Transverse colon (tissue), 3 donors: ENCODE measurements at regions not wholly inside any gene's neighbourhood (a gene's known extent, or its start where the extent isn't known, plus 50 kb on each side); places are given as distances from the start of the nearest gene placed in this dataset.

Experiments used
- POLR2A ChIP-seq: fragments of 450-650 bp; IDR thresholded peaks from one replicate; pipeline ENCODE4 v1.6.1; 2016; ENCODE audit warnings: antibody characterized with exemption, mild to moderate bottlenecking, moderate library complexity
- TF ChIP-seq, protein P1 (sequence below), 5 experiments: fragments of 200-600 bp in 3 of 5; fragments of 450-650 bp in 2 of 5; sonication (generic) in 3 of 5; IDR thresholded peaks; 1 replicate in 2 of 5; 2 replicates in 3 of 5; pipeline ENCODE4 v1.5.1; 2016 to 2017; ENCODE audit warnings: antibody characterized with exemption in 5 of 5, inconsistent platforms in 3 of 5, mild to moderate bottlenecking in 2 of 5, moderate library complexity in 1 of 5

DNA sequence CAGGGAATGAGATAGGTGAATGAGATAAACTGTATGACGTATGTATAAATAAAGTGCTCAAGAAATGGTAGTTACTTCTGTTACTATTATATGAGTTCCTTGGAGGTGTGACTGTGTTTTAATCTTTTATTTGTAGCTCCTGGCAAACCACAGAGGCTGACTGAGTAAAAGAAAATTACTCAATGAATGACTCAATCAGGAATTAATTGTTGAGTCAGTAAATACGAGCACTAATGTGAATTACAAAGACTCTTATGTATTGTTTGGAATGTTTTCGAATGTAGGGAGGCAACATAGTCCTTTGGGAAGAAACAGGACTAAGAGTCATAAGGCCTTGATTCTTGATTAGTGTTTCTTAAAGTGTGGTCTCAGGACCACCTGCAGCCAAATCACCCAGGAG lies 51.1 kb upstream of the BLID start:
- TF ChIP-seq, protein P1, sequence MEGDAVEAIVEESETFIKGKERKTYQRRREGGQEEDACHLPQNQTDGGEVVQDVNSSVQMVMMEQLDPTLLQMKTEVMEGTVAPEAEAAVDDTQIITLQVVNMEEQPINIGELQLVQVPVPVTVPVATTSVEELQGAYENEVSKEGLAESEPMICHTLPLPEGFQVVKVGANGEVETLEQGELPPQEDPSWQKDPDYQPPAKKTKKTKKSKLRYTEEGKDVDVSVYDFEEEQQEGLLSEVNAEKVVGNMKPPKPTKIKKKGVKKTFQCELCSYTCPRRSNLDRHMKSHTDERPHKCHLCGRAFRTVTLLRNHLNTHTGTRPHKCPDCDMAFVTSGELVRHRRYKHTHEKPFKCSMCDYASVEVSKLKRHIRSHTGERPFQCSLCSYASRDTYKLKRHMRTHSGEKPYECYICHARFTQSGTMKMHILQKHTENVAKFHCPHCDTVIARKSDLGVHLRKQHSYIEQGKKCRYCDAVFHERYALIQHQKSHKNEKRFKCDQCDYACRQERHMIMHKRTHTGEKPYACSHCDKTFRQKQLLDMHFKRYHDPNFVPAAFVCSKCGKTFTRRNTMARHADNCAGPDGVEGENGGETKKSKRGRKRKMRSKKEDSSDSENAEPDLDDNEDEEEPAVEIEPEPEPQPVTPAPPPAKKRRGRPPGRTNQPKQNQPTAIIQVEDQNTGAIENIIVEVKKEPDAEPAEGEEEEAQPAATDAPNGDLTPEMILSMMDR (IDR thresholded peaks at IDR 0.05): no peak
- no peak for TF ChIP-seq POLR2A
